HEK293 (cell line): ENCODE measurements at regions not wholly inside any gene's neighbourhood (a gene's known extent, or its start where the extent isn't known, plus 50 kb on each side); places are given as distances from the start of the nearest gene placed in this dataset.

Experiments used
- KLF16 ChIP-seq: fragments of 450-650 bp; formaldehyde crosslinking; IDR thresholded peaks from 2 replicates; pipeline ENCODE4 v1.5.1; 2017; ENCODE audit warnings: missing biosample characterization, missing genetic modification characterization
- PRDM2 ChIP-seq: fragments of 450-650 bp; formaldehyde crosslinking; IDR thresholded peaks from 2 replicates; pipeline ENCODE4 v1.5.1; 2016; ENCODE audit warnings: missing biosample characterization, missing genetic modification characterization, borderline replicate concordance
- ZEB2 ChIP-seq: fragments of 450-650 bp; formaldehyde crosslinking; IDR thresholded peaks from 2 replicates; pipeline ENCODE4 v1.5.1; 2016; ENCODE audit warnings: missing biosample characterization, missing genetic modification characterization
- ZNF133 ChIP-seq: fragments of 450-650 bp; formaldehyde crosslinking; IDR thresholded peaks from 2 replicates; pipeline ENCODE4 v1.5.1; 2016; ENCODE audit warnings: missing biosample characterization, missing genetic modification characterization
- ZNF146 ChIP-seq: fragments of 450-650 bp; formaldehyde crosslinking; IDR thresholded peaks from 2 replicates; pipeline ENCODE4 v1.5.1; 2016; ENCODE audit warnings: missing biosample characterization, missing genetic modification characterization
- ZNF549 ChIP-seq: fragments of 450-650 bp; IDR thresholded peaks from 2 replicates; pipeline ENCODE4 v1.5.1; 2018; ENCODE audit warnings: missing biosample characterization, missing genetic modification characterization, mild to moderate bottlenecking, inconsistent platforms, moderate library complexity
- ZNF555 ChIP-seq: fragments of 450-650 bp; formaldehyde crosslinking; conservative IDR thresholded peaks from 2 replicates; pipeline ENCODE4 v1.5.1; 2017; ENCODE audit warnings: missing biosample characterization, mild to moderate bottlenecking, missing genetic modification characterization, inconsistent platforms
- ZNF624 ChIP-seq: fragments of 450-650 bp; formaldehyde crosslinking; IDR thresholded peaks from 2 replicates; pipeline ENCODE4 v1.5.1; 2017; ENCODE audit warnings: missing biosample characterization, missing genetic modification characterization
- ZNF660 ChIP-seq: fragments of 450-650 bp; IDR thresholded peaks from 2 replicates; pipeline ENCODE4 v1.5.1; 2018; ENCODE audit warnings: missing biosample characterization, mild to moderate bottlenecking, missing genetic modification characterization
- TF ChIP-seq, protein P1 (sequence below): fragments of 450-650 bp; formaldehyde crosslinking; IDR thresholded peaks from 2 replicates; pipeline ENCODE4 v1.5.1; 2016; ENCODE audit warnings: missing biosample characterization, missing genetic modification characterization

DNA sequence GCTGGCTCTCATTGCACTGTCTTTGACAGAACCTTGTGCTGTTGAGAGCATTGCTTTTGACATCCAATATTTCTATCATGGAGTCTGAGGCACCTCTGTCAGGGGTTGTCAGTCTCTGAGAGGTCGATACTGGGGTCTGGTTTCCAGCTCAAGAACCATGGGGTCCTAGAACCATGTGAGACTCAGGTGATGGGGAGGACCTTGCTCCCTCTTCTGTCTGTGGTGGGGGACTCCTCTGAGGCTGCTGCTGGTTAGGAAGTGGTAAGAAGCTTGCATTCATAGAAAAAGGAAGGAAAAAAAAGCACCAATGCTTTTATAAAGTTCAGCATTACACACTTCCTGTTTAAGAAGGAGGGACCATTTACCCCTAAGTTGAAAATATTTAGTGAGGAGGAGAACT, 91.8 kb upstream of the CD44 start:
- TF ChIP-seq ZNF660 (tag by site-specific recombination) (no peak), KLF16 (tag by site-specific recombination) (no peak), ZNF146 (tag by site-specific recombination) (no peak), ZEB2 (tag by site-specific recombination) (no peak), ZNF549 (tag by site-specific recombination) (no peak), PRDM2 (tag by site-specific recombination) (no peak), ZNF624 (tag by site-specific recombination) (no peak), ZNF133 (tag by site-specific recombination) (no peak), ZNF555 (tag by site-specific recombination) (no peak)
- TF ChIP-seq, protein P1, sequence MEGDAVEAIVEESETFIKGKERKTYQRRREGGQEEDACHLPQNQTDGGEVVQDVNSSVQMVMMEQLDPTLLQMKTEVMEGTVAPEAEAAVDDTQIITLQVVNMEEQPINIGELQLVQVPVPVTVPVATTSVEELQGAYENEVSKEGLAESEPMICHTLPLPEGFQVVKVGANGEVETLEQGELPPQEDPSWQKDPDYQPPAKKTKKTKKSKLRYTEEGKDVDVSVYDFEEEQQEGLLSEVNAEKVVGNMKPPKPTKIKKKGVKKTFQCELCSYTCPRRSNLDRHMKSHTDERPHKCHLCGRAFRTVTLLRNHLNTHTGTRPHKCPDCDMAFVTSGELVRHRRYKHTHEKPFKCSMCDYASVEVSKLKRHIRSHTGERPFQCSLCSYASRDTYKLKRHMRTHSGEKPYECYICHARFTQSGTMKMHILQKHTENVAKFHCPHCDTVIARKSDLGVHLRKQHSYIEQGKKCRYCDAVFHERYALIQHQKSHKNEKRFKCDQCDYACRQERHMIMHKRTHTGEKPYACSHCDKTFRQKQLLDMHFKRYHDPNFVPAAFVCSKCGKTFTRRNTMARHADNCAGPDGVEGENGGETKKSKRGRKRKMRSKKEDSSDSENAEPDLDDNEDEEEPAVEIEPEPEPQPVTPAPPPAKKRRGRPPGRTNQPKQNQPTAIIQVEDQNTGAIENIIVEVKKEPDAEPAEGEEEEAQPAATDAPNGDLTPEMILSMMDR: no peak
